Skeletal muscle satellite cell (primary cell): ENCODE measurements at regions not wholly inside any gene's neighbourhood (a gene's known extent, or its start where the extent isn't known, plus 50 kb on each side); places are given as distances from the start of the nearest gene placed in this dataset.
"Not testable (repeated sequence)": the region's sequence is repeated elsewhere in the genome, so short reads cannot be mapped to it uniquely, and the experiment has no call there.

Experiments used
- H3K27me3 ChIP-seq: 2 replicates; pipeline ENCODE4 v1.7.0; 2013; ENCODE audit warnings: low read length; ENCODE audit not compliant: control insufficient read depth, insufficient read depth
- H3K36me3 ChIP-seq: 2 replicates; pipeline ENCODE4 v1.7.0; 2013; ENCODE audit warnings: mild to moderate bottlenecking, control low read depth, low read length; ENCODE audit not compliant: insufficient read depth
- H3K4me1 ChIP-seq: 2 replicates; pipeline ENCODE4 v1.7.0; 2013; ENCODE audit warnings: low read length; ENCODE audit not compliant: control insufficient read depth, insufficient read depth
- H3K4me2 ChIP-seq: 2 replicates; pipeline ENCODE4 v1.7.0; 2013; ENCODE audit warnings: mild to moderate bottlenecking, low read length
- H3K4me3 ChIP-seq: 2 replicates; pipeline ENCODE4 v1.7.0; 2013; ENCODE audit warnings: low read length
- H3K9ac ChIP-seq: 2 replicates; pipeline ENCODE4 v1.7.0; 2013; ENCODE audit warnings: mild to moderate bottlenecking, low read depth, low read length, moderate library complexity
- H3K9me3 ChIP-seq: replicated peaks from 2 replicates; pipeline ENCODE4 v1.7.0; 2013; ENCODE audit warnings: mild to moderate bottlenecking, control low read depth, low read length

DNA sequence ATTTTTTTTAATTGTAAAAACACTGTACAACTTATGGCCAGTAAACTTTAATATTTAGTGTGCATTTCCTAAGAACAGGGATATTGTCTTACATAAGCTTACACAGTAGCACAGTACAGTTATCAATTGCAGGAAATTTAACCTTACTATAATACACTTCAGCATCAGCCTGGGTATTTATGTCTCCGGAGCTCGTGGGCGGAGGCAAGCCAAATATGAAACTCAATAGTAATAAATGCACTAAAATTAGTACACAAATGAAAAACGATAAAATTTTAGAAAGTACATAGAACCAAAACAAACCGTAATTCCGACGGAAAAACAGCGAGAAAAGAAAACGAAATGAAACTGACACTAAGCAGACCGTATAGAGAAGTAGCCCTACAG, 91.2 kb downstream of the ANXA2R start:
- Histone ChIP-seq H3K9me3 (peaks cover 20% of the 10 kb centered on the region), H3K9ac (no peak overlapping the region), H3K4me2 (peak overlapping the region; percentile 86), H3K4me3 (no peak overlapping the region), H3K27me3 (no peaks in the 10 kb centered on the region), H3K36me3 (no peaks in the 10 kb centered on the region), H3K4me1 (peaks cover 42% of the 10 kb centered on the region)

DNA sequence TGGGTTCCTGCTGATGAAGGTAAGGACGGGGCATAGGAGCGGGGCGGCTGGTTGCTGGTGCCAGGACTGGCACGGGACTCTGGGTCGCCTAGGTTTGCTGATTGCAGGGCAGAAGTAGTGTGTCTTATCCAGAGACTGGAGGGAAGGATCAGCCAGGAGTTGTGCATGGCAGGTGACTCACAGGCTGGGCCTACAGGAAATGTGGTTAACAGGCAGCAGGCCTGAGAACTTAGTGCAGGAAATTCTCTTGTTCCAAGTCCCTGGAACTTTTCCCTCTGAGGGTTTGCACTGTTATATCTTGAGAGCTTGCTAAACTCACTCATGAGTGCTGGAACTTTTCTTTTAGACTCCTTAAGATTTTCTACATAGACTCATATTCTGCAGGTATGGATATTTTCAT, 95.1 kb downstream of the ANXA2R start:
- Histone ChIP-seq H3K36me3 (no peaks in the 10 kb centered on the region), H3K9ac (peak overlapping the region; percentile 20), H3K27me3 (no peaks in the 10 kb centered on the region), H3K9me3 (no peaks in the 10 kb centered on the region), H3K4me2 (no peak overlapping the region), H3K4me3 (no peak overlapping the region), H3K4me1 (peaks cover 29% of the 10 kb centered on the region)

DNA sequence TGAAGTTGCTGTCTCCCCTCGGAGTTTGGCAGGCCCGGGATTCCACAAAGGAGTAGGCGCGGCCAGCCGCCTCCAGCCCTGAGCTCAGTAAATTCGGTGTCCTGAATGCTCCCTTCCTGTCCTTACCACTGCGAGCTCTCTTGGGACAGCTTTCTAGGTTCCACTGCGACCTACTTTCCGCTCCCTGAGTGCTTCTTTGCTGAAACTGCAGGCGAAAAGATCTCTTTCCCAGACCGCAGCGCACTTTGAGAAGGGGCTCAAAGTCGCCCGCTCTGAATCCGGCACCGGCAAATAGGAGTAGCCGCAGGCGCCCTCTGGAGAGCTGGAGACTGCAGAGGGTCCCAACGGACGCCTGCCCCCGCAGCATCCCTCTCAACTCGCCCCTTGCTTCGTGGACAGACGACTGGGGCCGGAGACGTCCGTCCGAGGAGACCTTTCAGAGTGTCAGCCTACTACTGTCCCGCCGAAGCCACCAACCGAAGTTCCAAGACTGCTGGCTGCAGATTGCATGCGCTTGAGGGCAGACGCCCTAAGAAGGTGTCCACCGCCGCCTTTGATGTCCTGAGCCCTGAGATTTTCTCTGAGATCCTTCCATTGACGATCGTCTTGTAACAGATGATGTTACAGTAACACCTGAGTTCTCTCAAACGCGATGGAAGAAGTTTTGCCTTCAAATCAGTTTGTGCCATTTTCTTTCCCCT, 96.0 kb downstream of the ANXA2R start:
- Histone ChIP-seq H3K27me3 (no peaks in the 10 kb centered on the region), H3K9ac (peak overlapping the region; percentile 25), H3K36me3 (no peaks in the 10 kb centered on the region), H3K4me3 (peak overlapping the region; percentile 62), H3K9me3 (no peaks in the 10 kb centered on the region), H3K4me2 (peak overlapping the region; percentile 81), H3K4me1 (peaks cover 21% of the 10 kb centered on the region)

DNA sequence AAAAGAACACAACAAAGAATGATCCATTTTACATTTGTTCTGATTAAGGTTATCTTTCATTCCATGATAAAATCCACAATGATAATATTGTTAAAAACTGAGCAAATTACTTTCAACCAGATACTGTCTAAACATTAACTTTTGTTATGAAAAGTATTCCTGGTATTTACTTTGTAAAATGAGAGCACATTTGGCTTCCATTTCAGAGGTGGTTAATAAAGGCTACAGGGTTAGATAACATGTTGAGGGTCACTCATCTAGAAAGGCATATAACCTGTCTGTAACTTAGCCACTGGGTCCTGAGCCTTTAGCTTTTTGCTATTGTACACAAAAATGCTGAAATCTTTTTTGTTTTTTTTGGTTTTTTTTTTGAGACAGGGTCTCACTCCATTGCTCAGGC, 99.3 kb downstream of the ANXA2R start:
- H3K4me3 ChIP-seq = no peak overlapping the region

DNA sequence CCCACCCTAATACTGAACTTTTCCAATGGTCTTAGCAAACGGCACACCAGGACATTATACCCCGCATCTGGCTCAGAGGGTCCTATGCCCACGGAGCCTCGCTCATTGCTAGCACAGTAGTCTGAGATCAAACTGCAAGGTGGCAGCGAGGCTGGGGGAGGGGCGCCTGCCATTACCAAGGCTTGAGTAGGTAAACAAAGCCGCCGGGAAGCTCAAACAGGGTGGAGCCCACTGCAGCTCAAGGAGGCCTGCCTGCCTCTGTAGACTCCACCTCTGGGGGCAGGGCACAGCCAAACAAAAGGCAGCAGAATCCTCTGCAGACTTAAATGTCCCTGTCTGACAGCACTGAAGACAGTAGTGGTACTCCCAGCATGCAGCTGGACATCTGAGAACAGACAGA, 108.1 kb downstream of the ANXA2R start:
- not testable (repeated sequence) for H3K36me3 ChIP-seq, H3K4me3 ChIP-seq, H3K9me3 ChIP-seq, H3K27me3 ChIP-seq, H3K4me1 ChIP-seq, H3K9ac ChIP-seq, H3K4me2 ChIP-seq

More for the DNA sequence above, 99.3 kb downstream of the ANXA2R start:
- peaks cover 18% of the 10 kb centered on the region for H3K4me1 ChIP-seq
- H3K9ac ChIP-seq = no peak overlapping the region
- no peaks in the 10 kb centered on the region for H3K27me3 ChIP-seq
- H3K4me2 ChIP-seq = no peak overlapping the region
- no peaks in the 10 kb centered on the region for H3K9me3 ChIP-seq
- no peaks in the 10 kb centered on the region for H3K36me3 ChIP-seq

DNA sequence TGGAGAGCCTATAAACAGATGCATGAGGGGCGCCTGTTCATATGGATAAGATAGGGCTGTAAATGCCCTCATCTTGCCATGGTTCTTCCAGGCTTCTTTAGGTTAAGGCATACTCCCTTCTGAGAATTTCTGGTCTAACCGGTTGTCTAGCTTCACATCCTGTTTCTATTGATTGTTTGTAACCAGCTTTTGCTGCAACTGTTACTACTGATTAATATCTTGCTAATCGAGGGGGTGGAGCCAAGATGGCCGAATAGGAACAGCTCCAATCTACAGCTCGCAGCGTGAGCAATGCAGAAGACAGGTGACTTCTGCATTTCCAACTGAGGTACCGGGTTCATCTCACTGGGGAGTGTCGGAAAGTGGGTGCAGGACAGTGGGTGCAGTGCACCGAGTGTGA, 108.7 kb downstream of the ANXA2R start:
- H3K4me1 ChIP-seq, H3K27me3 ChIP-seq: not testable (repeated sequence)

DNA sequence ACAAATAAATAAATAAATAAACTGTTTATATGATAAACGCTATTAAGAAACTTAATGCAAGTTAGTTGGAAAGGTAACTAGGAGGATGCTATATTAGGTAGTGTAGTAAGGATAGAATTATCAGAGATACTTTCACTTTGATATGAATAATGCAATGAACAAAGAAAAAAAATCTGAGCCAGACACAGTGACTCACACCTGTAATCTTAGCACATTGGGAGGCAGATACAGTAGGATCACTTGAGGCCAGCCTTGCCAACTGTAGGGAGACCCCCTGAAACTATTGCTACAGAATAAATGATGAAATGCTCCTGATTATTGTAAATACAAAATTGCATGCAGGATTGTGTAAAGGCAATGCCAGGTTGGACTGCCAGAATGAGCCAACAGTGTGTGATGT, 109.2 kb downstream of the ANXA2R start:
- Histone ChIP-seq H3K4me3 (no peak overlapping the region), H3K4me2 (no peak overlapping the region), H3K9ac (no peak overlapping the region), H3K4me1 (no peaks in the 10 kb centered on the region), H3K9me3 (no peaks in the 10 kb centered on the region), H3K27me3 (no peaks in the 10 kb centered on the region), H3K36me3 (no peaks in the 10 kb centered on the region)

More for the DNA sequence above, 108.7 kb downstream of the ANXA2R start:
- not testable (repeated sequence) for H3K4me3 ChIP-seq, H3K36me3 ChIP-seq, H3K9me3 ChIP-seq, H3K9ac ChIP-seq, H3K4me2 ChIP-seq

DNA sequence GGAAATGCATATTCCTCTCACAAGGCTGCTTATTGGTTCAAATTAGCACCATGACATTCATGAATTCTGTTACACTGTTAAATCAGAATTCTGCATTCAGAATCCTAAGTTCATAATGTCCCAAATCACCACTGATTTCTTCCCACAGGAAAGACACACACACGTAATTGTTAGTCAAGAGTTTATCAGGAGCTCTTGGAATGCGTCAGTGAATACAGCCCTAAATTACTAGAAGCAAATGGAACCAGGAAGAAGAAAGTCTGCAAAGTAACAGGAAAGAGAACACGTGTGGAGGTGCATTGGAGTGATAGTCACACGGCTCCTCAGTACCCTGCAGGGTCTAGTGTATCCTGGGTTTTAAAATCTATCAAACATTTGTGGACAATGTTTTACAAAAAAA, 110.2 kb downstream of the ANXA2R start:
- Histone ChIP-seq H3K36me3 (no peaks in the 10 kb centered on the region), H3K4me2 (no peak overlapping the region), H3K9ac (no peak overlapping the region), H3K27me3 (no peaks in the 10 kb centered on the region), H3K4me1 (no peaks in the 10 kb centered on the region), H3K4me3 (no peak overlapping the region), H3K9me3 (no peaks in the 10 kb centered on the region)

DNA sequence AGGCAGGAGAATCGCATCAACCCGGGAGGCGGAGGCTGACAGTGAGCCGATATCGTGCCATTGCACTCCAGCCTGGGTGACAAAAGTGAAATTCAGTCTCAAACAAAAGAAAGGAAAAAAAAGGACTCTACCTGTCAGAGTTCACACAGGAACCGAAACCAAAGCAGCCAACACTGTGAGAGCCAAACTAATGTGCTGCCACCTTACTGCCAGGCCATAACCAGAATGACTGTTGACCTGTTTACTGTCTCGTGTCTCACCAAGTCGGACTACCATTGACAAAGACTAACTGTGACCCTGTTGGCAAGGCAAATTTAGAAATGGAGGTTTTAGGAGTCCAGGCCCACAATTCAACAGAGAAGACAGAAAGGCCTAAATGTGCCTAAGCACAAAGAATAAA, 112.4 kb downstream of the ANXA2R start:
- H3K36me3 ChIP-seq = no peaks in the 10 kb centered on the region
- H3K4me2 ChIP-seq = no peak overlapping the region
- no peak overlapping the region for H3K9ac ChIP-seq

DNA sequence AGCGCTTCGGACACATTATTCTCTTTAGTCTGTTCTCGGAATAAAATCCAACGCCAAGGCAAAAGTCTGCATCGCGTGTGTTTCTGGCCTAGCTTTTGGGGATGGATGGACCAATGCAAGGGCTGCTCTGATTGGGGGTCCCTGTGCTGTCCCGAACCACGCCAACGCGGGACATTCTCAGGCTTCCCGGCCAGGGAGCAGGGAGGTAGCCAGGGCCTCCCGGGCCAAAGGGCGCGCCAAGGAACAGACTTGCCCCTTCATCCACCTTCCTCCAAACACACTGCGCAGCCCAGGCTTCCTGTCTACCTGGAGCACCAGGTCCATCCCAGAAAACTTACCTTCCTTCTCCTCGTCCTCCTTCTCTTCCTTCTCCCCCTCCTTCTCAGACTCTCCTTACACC, 113.0 kb upstream of the SELENOP start:
- Histone ChIP-seq H3K27me3 (no peaks in the 10 kb centered on the region), H3K9ac (no peak overlapping the region), H3K4me1 (no peaks in the 10 kb centered on the region), H3K36me3 (no peaks in the 10 kb centered on the region), H3K9me3 (no peaks in the 10 kb centered on the region), H3K4me3 (no peak overlapping the region), H3K4me2 (no peak overlapping the region)

More for the DNA sequence above, 112.4 kb downstream of the ANXA2R start:
- H3K27me3 ChIP-seq = no peaks in the 10 kb centered on the region
- H3K4me1 ChIP-seq = no peaks in the 10 kb centered on the region
- no peaks in the 10 kb centered on the region for H3K9me3 ChIP-seq
- H3K4me3 ChIP-seq = no peak overlapping the region

DNA sequence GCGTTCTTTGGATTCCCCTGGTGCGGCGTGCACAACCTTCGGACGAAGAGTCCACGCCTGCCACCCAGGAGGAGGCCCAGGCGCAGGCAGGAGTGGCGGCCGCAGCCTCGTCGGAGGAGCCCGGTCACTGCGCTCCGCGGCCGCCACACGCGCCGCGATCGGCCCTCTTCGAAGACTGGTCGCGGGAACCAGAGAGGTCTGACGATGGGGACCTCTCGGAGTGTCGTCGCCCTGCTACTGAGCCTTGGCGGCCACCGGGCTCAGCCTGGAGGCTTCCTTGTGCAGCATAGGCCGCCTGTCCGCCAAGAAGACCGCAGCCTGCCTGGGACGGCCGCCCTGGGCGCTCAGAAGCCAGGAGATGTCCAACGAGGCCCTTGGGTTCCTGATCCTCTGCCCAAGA, 112.5 kb upstream of the SELENOP start:
- Histone ChIP-seq H3K36me3 (no peaks in the 10 kb centered on the region), H3K4me3 (no peak overlapping the region), H3K4me2 (no peak overlapping the region), H3K27me3 (no peaks in the 10 kb centered on the region), H3K4me1 (no peaks in the 10 kb centered on the region), H3K9me3 (no peaks in the 10 kb centered on the region), H3K9ac (no peak overlapping the region)

DNA sequence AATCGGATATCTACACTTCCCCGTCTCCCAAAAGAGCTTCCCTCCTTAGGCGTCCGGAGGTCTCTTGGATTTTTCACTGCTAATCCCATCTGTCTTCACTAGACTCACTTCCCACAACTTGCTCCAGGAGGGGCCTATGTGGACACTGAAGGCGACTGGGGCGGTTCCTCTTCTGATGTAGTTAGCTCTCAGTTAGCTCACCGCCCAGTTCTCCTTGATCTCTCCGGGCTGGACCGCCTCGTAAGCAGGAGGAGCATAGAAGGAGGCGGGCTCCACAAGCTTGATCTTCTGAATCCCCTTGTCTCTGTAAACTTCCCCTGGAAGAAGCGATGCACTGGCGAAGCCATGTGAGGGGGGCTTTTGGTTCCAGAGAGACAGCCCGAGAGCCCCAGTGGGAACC, 112.0 kb upstream of the SELENOP start:
- no peak overlapping the region for H3K4me2 ChIP-seq
- no peak overlapping the region for H3K9ac ChIP-seq
- H3K27me3 ChIP-seq = no peaks in the 10 kb centered on the region
- no peaks in the 10 kb centered on the region for H3K4me1 ChIP-seq
- H3K4me3 ChIP-seq = no peak overlapping the region
- H3K9me3 ChIP-seq = no peaks in the 10 kb centered on the region
- H3K36me3 ChIP-seq = no peaks in the 10 kb centered on the region
